ENCODE measurements at regions not wholly inside any gene's neighbourhood (a gene's known extent, or its start where the extent isn't known, plus 50 kb on each side); places are given as distances from the start of the nearest gene placed in this dataset.

DNA sequence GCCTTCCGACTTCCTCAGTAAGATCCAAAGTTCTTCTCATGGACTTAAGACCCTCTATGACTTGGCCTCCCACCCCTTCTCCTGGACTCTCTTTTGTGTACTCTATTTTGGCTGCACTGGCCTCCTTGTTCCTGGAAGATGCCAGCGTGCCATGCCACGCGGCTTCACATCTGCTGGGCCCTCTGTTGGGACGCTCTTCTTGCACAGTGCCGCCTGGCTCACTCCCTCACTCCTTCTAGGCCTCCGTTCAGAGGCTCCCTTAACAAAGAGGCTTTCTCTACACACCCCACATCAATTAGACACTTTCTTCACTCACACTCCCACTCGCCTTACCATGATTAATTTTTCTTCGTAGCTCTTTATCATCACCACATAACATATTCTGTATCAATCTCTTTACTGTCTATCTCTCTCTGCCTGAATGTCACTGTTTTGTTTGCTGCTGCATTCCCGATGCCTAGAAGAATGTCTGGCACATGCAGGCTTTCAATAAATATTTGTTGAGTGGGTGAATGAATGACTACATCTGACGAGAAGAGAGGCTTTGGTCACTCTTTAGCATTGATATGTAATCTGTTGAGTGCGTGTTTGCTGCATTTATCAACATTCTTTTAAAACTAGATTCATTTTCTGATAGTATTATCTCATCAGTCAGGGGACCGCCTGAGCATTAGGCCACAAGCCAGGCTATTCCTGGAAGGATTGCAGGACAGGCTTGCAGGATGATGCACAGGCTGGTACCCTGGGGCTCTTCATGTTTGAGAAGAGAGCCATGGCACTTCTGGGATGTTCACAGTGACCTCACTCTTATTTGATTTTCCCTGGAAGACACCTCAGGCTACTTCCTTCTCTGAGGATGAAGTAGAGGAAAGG, 60.6 kb upstream of the AMPD3 start:
- H2BK120ac ChIP-seq (ENCODE audit: low read depth, low read length) = peak overlapping the region; percentile 93
- H3K27me3 ChIP-seq (ENCODE audit: control insufficient read depth, insufficient read depth, low read length) = no peaks in the 10 kb centered on the region
- no peak overlapping the region for H3K4me3 ChIP-seq (ENCODE audit: insufficient read depth, low read depth, low read length)
- peak overlapping the region; percentile 91; the same call in 1 of the 2 replicates for H3K27ac ChIP-seq (ENCODE audit: insufficient read depth, low read length)
- 49 to 100% methylated on average over 2 to 8 of the region's 13 CpGs for WGBS, 2 experiments (ENCODE audit: extremely low coverage in 2 of 2, insufficient read length in 1 of 2)
- peak overlapping the region; percentile 95 for H4K5ac ChIP-seq (ENCODE audit: low read depth, low read length)
- H3K18ac ChIP-seq (ENCODE audit: low read depth, low read length) = peak overlapping the region; percentile 98
- ATAC-seq (ENCODE audit: low read depth) = peak; percentile 69
- peak overlapping the region; percentile 75 for H3K14ac ChIP-seq (replicated peaks; ENCODE audit: low read depth, low read length)
- H2BK15ac ChIP-seq (ENCODE audit: low read depth, low read length) = peak overlapping the region; percentile 99; the same call in 2 of the 3 replicates
- H3K4me1 ChIP-seq (ENCODE audit: control insufficient read depth, insufficient read depth, low read length) = peaks cover 37% of the 10 kb centered on the region
- no peaks in the 10 kb centered on the region for H4K20me1 ChIP-seq (ENCODE audit: insufficient read depth, low read length)
- peaks cover 39% of the 10 kb centered on the region for H3K9me1 ChIP-seq (ENCODE audit: insufficient read depth, low read length)
- no TSS peak for BruUV-seq (replicated peaks)
- DNase-seq = peak; percentile 90
- ChIA-PET POLR2A (ENCODE audit: unreplicated experiment) (interaction anchor here (2.0 kb wide), 1 partner anchor 84 kb away, joined by 5 read pairs; no protein-coding TSS in a partner anchor), CTCF (interaction anchor here (0.5 kb wide), 1 partner anchor 362 kb away, joined by 3 read pairs; no protein-coding TSS in a partner anchor)
- in situ Hi-C loops (cut with MboI; ENCODE audit: low sequenced_read_pairs) = no loop called here
- dilution Hi-C loops (cut with HindIII; ENCODE audit: low sequenced_read_pairs, unreplicated experiment) = no loop called here
- no peak overlapping the region; the same call in 1 of the 2 replicates for H3K9ac ChIP-seq (ENCODE audit: low read depth, low read length)
- H2BK20ac ChIP-seq (ENCODE audit: low read depth, low read length) = peak overlapping the region; percentile 92
- no peaks in the 10 kb centered on the region; a peak in 1 of 4 replicates for H3K79me1 ChIP-seq (ENCODE audit: low read depth in 1 of 2, low read length in 2 of 2)
- H3K56ac ChIP-seq (ENCODE audit: extremely low read depth, insufficient read depth, low read length) = peak overlapping the region; percentile 54
- intact Hi-C loops (cut with micrococcal nuclease) = no loop called here
- H4K91ac ChIP-seq (ENCODE audit: insufficient read depth, low read depth, low read length) = peak overlapping the region; percentile 92
- H3K36me3 ChIP-seq (ENCODE audit: control insufficient read depth, insufficient read depth, low read length) = no peaks in the 10 kb centered on the region
- peak overlapping the region; percentile 88 for H2AK5ac ChIP-seq (ENCODE audit: low read depth, low read length)
- H3K4ac ChIP-seq (ENCODE audit: low read depth, low read length) = peak overlapping the region; percentile 75
- no peak overlapping the region for H3K23ac ChIP-seq (ENCODE audit: low read depth, low read length)
- H3K9me3 ChIP-seq (ENCODE audit: control insufficient read depth, insufficient read depth, low read length) = no peaks in the 10 kb centered on the region
- peak overlapping the region; percentile 35 for H2BK5ac ChIP-seq (ENCODE audit: low read depth, low read length, poor library complexity, severe bottlenecking)
- H2AK9ac ChIP-seq (replicated peaks; ENCODE audit: low read depth, low read length, poor library complexity) = no peak overlapping the region
- no peak overlapping the region for H3K4me2 ChIP-seq (ENCODE audit: low read depth, low read length)
- H4K8ac ChIP-seq (ENCODE audit: low read depth in 2 of 2, low read length in 2 of 2) = peak overlapping the region; percentile 39 to 81
- H2AFZ ChIP-seq (replicated peaks; ENCODE audit: low read length, poor library complexity) = peak overlapping the region; percentile 11
- TF ChIP-seq, protein P1, sequence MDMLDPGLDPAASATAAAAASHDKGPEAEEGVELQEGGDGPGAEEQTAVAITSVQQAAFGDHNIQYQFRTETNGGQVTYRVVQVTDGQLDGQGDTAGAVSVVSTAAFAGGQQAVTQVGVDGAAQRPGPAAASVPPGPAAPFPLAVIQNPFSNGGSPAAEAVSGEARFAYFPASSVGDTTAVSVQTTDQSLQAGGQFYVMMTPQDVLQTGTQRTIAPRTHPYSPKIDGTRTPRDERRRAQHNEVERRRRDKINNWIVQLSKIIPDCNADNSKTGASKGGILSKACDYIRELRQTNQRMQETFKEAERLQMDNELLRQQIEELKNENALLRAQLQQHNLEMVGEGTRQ (IDR thresholded peaks at IDR 0.05; ENCODE audit: low read depth, low read length) = no peak
- TF ChIP-seq FOS (IDR thresholded peaks at IDR 0.05; ENCODE audit: low read depth, low read length) = peak; percentile 26; the same call in 1 of the 2 replicates
- TF ChIP-seq, protein P2, sequence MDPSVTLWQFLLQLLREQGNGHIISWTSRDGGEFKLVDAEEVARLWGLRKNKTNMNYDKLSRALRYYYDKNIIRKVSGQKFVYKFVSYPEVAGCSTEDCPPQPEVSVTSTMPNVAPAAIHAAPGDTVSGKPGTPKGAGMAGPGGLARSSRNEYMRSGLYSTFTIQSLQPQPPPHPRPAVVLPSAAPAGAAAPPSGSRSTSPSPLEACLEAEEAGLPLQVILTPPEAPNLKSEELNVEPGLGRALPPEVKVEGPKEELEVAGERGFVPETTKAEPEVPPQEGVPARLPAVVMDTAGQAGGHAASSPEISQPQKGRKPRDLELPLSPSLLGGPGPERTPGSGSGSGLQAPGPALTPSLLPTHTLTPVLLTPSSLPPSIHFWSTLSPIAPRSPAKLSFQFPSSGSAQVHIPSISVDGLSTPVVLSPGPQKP (IDR thresholded peaks at IDR 0.05; ENCODE audit: borderline replicate concordance, low read depth, low read length) = no peak
- no peak for TF ChIP-seq CHD1 (IDR thresholded peaks at IDR 0.05; ENCODE audit: low read depth, low read length)
- TF ChIP-seq MAFK (IDR thresholded peaks at IDR 0.05; ENCODE audit: low read depth, low read length) = peak; percentile 0; the same call in 1 of the 2 replicates
- TF ChIP-seq RFX5 (IDR thresholded peaks at IDR 0.05; ENCODE audit: low read depth, low read length) = no peak
- no peak for TF ChIP-seq RCOR1 (IDR thresholded peaks at IDR 0.05; ENCODE audit: insufficient replicate concordance, low read length)
- no peak for TF ChIP-seq POLR2A (IDR thresholded peaks at IDR 0.05; ENCODE audit: low read depth, low read length)
- TF ChIP-seq SMC3 (IDR thresholded peaks at IDR 0.05; ENCODE audit: low read depth, low read length) = no peak
- peak; percentile 5; the same call in 1 of the 2 replicates for TF ChIP-seq RAD21 (IDR thresholded peaks at IDR 0.05; ENCODE audit: low read length)
- TF ChIP-seq, protein P3, sequence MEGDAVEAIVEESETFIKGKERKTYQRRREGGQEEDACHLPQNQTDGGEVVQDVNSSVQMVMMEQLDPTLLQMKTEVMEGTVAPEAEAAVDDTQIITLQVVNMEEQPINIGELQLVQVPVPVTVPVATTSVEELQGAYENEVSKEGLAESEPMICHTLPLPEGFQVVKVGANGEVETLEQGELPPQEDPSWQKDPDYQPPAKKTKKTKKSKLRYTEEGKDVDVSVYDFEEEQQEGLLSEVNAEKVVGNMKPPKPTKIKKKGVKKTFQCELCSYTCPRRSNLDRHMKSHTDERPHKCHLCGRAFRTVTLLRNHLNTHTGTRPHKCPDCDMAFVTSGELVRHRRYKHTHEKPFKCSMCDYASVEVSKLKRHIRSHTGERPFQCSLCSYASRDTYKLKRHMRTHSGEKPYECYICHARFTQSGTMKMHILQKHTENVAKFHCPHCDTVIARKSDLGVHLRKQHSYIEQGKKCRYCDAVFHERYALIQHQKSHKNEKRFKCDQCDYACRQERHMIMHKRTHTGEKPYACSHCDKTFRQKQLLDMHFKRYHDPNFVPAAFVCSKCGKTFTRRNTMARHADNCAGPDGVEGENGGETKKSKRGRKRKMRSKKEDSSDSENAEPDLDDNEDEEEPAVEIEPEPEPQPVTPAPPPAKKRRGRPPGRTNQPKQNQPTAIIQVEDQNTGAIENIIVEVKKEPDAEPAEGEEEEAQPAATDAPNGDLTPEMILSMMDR (conservative IDR thresholded peaks at IDR 0.05; ENCODE audit: low read depth, low read length) = no peak
- TF ChIP-seq MXI1 (IDR thresholded peaks at IDR 0.05; ENCODE audit: borderline replicate concordance, low read depth, low read length) = no peak
- no peak for TF ChIP-seq MAZ (IDR thresholded peaks at IDR 0.05; ENCODE audit: borderline replicate concordance, low read depth, low read length)
- TF ChIP-seq BHLHE40 (IDR thresholded peaks at IDR 0.05; ENCODE audit: low read depth, low read length) = peak; percentile 97

Measured in IMR-90 (cell line).